Sigmoid colon (tissue), 4 donors: ENCODE measurements at regions not wholly inside any gene's neighbourhood (a gene's known extent, or its start where the extent isn't known, plus 50 kb on each side); places are given as distances from the start of the nearest gene placed in this dataset.

Source experiments
- CTCF ChIP-seq, 4 experiments: fragments of 450-650 bp in 3 of 4; fragments of 200-600 bp in 1 of 4; IDR thresholded peaks; one replicate each; pipeline ENCODE4 v1.5.1; 2016 to 2019; ENCODE audit warnings: antibody characterized with exemption in 4 of 4, mild to moderate bottlenecking in 3 of 4, moderate library complexity in 2 of 4
- EP300 ChIP-seq, 4 donors: sonication (generic); formaldehyde crosslinking; IDR thresholded peaks; one replicate each; pipeline ENCODE4 v1.6.1; 2017; ENCODE audit warnings: antibody characterized with exemption in 4 of 4
- POLR2A ChIP-seq, 2 donors: fragments of 450-650 bp; IDR thresholded peaks; one replicate each; pipeline ENCODE4 v1.6.1; 2016; ENCODE audit warnings: antibody characterized with exemption in 2 of 2, mild to moderate bottlenecking in 2 of 2, moderate library complexity in 2 of 2
- POLR2AphosphoS5 ChIP-seq, 4 donors: sonication (generic); formaldehyde crosslinking; IDR thresholded peaks; one replicate each; pipeline ENCODE4 v1.6.1; 2017; ENCODE audit warnings: antibody characterized with exemption in 4 of 4

DNA sequence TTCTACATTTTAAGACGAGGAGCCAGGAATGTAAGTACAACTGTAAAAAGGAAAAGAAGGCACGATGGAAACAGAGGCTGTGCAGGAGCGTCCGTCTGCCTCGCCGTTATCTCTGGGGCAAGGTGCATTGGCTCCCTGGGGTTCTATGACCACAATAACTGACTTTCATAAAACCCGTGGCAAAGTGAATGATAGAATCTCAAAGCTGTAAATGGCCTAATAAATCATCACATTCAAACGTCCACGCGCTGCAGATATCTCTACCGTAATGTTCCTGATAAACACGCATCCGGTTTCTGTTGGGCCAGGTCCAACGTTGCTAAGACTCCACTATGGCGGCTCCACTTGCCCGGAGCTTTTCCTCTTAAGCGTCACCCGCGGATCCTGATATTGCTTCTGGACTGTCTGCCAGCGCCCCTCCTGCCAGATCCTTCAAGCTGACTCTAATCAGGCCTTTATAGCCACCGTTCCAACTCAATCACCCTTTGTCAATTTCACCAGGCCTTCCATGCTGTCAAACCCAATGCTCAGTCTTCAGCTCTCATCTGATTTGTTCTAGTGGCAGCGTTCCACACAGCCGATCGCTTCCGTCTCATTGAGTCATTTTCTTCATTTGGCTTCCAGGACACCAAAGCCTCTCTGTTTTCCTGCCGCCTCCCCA, 265.6 kb upstream of the FOXK1 start:
- no peak for TF ChIP-seq CTCF (IDR thresholded peaks at IDR 0.05)
- no peak for TF ChIP-seq POLR2A (IDR thresholded peaks at IDR 0.05)
- TF ChIP-seq POLR2AphosphoS5 (IDR thresholded peaks at IDR 0.05) = no peak
- TF ChIP-seq EP300 (IDR thresholded peaks at IDR 0.05) = no peak
